Stimulated activated CD4-positive, alpha-beta T cell treated with anti-CD3 and anti-CD28 coated beads, Interleukin-4, amount 100 ng/mL, for 24 hours (primary cell): ENCODE measurements at regions not wholly inside any gene's neighbourhood (a gene's known extent, or its start where the extent isn't known, plus 50 kb on each side); places are given as distances from the start of the nearest gene placed in this dataset.
A peak's percentile ranks its signal among the peaks of the same experiment; 100 is the strongest.

Experiments used
- DNase-seq: peaks from one replicate; pipeline ENCODE4 v3.0.0-alpha.2; 2020

- no peak for DNase-seq
These were observed 66.4 kb upstream of the MPHOSPH6 start for GRCh38 chr16:82236415-82236814.

GRCh38 chr16:82232806-82233205 lies 62.8 kb upstream of the MPHOSPH6 start:
- DNase-seq, result no peak

GRCh38 chr16:82231008-82231787 lies 61.2 kb upstream of the MPHOSPH6 start:
- no peak for DNase-seq

GRCh38 chr16:82229800-82230619 lies 60.0 kb upstream of the MPHOSPH6 start:
- DNase-seq, result peak; percentile 71

- DNase-seq, result no peak
These were observed 56.3 kb upstream of the MPHOSPH6 start for GRCh38 chr16:82226327-82226726.

GRCh38 chr16:82224821-82225220 lies 54.8 kb upstream of the MPHOSPH6 start:
- DNase-seq, result no peak

GRCh38 chr16:82220541-82220940 lies 50.5 kb upstream of the MPHOSPH6 start:
- no peak for DNase-seq
